ENCODE measurements at regions not wholly inside any gene's neighbourhood (a gene's known extent, or its start where the extent isn't known, plus 50 kb on each side); places are given as distances from the start of the nearest gene placed in this dataset.

DNA sequence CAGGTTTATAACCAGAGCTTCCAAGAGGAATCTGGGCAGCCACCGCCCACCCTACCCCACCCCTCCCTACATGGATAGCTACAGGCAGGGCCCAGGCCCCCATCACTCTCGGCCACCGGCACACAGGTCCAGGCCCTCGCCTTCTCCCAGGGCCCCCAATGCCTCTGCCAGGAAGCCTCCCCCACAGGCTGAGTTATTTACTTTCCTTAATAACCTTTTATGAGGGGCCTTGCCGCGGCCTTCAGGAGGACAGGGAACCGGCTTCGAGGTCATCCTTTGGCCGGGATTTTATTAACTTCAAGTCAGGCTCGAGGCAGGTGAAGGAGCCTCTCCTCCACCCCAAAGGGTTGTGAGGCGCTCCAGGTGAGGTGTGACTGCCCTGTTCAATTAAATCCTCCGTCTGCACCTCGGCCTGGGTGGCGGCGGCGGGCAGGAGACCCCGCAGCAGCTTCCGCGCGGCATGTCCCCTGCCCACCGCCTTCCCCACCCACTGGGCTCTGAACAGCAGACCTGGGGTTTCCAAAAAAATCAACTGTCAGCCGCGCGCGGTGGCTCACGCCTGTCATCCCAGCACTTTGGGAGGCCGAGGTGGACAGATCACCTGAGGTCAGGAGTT lies 106.5 kb downstream of the MICALL2 start:
- ChIA-PET CTCF (interaction anchor here (0.6 to 1.2 kb wide), 2 partner anchors 16 to 175 kb away, joined by 3 to 5 read pairs; no protein-coding TSS in a partner anchor), POLR2A (no interaction called here)
- DNase-seq (ENCODE audit: low spot score) (no peak), ATAC-seq (no peak)
- Mint-ChIP-seq H3K27ac (no peak overlapping the region), H3K36me3 (no peaks in the 10 kb centered on the region), H3K27me3 (ENCODE audit: low read depth) (no peaks in the 10 kb centered on the region), H3K4me1 (no peaks in the 10 kb centered on the region), H3K9me3 (no peaks in the 10 kb centered on the region), H3K4me3 (no peak overlapping the region)
- TF ChIP-seq SP1 (CRISPR knock-in tag; conservative IDR thresholded peaks at IDR 0.05) (no peak), GRHL2 (CRISPR knock-in tag; IDR thresholded peaks at IDR 0.05; ENCODE audit: insufficient replicate concordance, severe bottlenecking) (no peak), ZNF232 (CRISPR knock-in tag; IDR thresholded peaks at IDR 0.05) (no peak), FOXJ3 (CRISPR knock-in tag; IDR thresholded peaks at IDR 0.05; ENCODE audit: borderline replicate concordance) (no peak), IRF2 (CRISPR knock-in tag; IDR thresholded peaks at IDR 0.05; ENCODE audit: borderline replicate concordance, low read depth) (no peak), NFE2L1 (CRISPR knock-in tag; IDR thresholded peaks at IDR 0.05) (no peak), ZNF138 (CRISPR knock-in tag; conservative IDR thresholded peaks at IDR 0.05) (no peak), ZNF317 (CRISPR knock-in tag; IDR thresholded peaks at IDR 0.05; ENCODE audit: borderline replicate concordance, low read depth) (no peak), TEAD1 (CRISPR knock-in tag; IDR thresholded peaks at IDR 0.05) (no peak), JUN (CRISPR knock-in tag; IDR thresholded peaks at IDR 0.05) (no peak), ZNF396 (CRISPR knock-in tag; IDR thresholded peaks at IDR 0.05; ENCODE audit: borderline replicate concordance) (no peak), KAT7 (CRISPR knock-in tag; IDR thresholded peaks at IDR 0.05; ENCODE audit: borderline replicate concordance) (no peak), TCF7 (CRISPR knock-in tag; IDR thresholded peaks at IDR 0.05; ENCODE audit: low read depth) (no peak)
- TF ChIP-seq, protein P1, sequence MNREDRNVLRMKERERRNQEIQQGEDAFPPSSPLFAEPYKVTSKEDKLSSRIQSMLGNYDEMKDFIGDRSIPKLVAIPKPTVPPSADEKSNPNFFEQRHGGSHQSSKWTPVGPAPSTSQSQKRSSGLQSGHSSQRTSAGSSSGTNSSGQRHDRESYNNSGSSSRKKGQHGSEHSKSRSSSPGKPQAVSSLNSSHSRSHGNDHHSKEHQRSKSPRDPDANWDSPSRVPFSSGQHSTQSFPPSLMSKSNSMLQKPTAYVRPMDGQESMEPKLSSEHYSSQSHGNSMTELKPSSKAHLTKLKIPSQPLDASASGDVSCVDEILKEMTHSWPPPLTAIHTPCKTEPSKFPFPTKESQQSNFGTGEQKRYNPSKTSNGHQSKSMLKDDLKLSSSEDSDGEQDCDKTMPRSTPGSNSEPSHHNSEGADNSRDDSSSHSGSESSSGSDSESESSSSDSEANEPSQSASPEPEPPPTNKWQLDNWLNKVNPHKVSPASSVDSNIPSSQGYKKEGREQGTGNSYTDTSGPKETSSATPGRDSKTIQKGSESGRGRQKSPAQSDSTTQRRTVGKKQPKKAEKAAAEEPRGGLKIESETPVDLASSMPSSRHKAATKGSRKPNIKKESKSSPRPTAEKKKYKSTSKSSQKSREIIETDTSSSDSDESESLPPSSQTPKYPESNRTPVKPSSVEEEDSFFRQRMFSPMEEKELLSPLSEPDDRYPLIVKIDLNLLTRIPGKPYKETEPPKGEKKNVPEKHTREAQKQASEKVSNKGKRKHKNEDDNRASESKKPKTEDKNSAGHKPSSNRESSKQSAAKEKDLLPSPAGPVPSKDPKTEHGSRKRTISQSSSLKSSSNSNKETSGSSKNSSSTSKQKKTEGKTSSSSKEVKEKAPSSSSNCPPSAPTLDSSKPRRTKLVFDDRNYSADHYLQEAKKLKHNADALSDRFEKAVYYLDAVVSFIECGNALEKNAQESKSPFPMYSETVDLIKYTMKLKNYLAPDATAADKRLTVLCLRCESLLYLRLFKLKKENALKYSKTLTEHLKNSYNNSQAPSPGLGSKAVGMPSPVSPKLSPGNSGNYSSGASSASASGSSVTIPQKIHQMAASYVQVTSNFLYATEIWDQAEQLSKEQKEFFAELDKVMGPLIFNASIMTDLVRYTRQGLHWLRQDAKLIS (CRISPR knock-in tag; IDR thresholded peaks at IDR 0.05; ENCODE audit: borderline replicate concordance): no peak
- TF ChIP-seq, protein P2, sequence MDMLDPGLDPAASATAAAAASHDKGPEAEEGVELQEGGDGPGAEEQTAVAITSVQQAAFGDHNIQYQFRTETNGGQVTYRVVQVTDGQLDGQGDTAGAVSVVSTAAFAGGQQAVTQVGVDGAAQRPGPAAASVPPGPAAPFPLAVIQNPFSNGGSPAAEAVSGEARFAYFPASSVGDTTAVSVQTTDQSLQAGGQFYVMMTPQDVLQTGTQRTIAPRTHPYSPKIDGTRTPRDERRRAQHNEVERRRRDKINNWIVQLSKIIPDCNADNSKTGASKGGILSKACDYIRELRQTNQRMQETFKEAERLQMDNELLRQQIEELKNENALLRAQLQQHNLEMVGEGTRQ (CRISPR knock-in tag; IDR thresholded peaks at IDR 0.05): no peak
- TF ChIP-seq, protein P3, sequence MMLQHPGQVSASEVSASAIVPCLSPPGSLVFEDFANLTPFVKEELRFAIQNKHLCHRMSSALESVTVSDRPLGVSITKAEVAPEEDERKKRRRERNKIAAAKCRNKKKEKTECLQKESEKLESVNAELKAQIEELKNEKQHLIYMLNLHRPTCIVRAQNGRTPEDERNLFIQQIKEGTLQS (CRISPR knock-in tag; conservative IDR thresholded peaks at IDR 0.05): no peak
- TF ChIP-seq, protein P4, sequence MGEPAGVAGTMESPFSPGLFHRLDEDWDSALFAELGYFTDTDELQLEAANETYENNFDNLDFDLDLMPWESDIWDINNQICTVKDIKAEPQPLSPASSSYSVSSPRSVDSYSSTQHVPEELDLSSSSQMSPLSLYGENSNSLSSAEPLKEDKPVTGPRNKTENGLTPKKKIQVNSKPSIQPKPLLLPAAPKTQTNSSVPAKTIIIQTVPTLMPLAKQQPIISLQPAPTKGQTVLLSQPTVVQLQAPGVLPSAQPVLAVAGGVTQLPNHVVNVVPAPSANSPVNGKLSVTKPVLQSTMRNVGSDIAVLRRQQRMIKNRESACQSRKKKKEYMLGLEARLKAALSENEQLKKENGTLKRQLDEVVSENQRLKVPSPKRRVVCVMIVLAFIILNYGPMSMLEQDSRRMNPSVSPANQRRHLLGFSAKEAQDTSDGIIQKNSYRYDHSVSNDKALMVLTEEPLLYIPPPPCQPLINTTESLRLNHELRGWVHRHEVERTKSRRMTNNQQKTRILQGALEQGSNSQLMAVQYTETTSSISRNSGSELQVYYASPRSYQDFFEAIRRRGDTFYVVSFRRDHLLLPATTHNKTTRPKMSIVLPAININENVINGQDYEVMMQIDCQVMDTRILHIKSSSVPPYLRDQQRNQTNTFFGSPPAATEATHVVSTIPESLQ (CRISPR knock-in tag; IDR thresholded peaks at IDR 0.05): no peak
- TF ChIP-seq, protein P5, sequence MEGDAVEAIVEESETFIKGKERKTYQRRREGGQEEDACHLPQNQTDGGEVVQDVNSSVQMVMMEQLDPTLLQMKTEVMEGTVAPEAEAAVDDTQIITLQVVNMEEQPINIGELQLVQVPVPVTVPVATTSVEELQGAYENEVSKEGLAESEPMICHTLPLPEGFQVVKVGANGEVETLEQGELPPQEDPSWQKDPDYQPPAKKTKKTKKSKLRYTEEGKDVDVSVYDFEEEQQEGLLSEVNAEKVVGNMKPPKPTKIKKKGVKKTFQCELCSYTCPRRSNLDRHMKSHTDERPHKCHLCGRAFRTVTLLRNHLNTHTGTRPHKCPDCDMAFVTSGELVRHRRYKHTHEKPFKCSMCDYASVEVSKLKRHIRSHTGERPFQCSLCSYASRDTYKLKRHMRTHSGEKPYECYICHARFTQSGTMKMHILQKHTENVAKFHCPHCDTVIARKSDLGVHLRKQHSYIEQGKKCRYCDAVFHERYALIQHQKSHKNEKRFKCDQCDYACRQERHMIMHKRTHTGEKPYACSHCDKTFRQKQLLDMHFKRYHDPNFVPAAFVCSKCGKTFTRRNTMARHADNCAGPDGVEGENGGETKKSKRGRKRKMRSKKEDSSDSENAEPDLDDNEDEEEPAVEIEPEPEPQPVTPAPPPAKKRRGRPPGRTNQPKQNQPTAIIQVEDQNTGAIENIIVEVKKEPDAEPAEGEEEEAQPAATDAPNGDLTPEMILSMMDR (IDR thresholded peaks at IDR 0.05): no peak

All from WTC11 (cell line).